H1 (cell line): ENCODE measurements at regions not wholly inside any gene's neighbourhood (a gene's known extent, or its start where the extent isn't known, plus 50 kb on each side); places are given as distances from the start of the nearest gene placed in this dataset.

Experiments
- CHD7 ChIP-seq: fragments of 300-600 bp; sonication (generic); IDR thresholded peaks from 2 replicates; pipeline ENCODE4 v1.7.1; 2012; ENCODE audit warnings: low read length, moderate library complexity, mild to moderate bottlenecking, inconsistent platforms; ENCODE audit not compliant: insufficient replicate concordance
- CREB1 ChIP-seq: IDR thresholded peaks from 2 replicates; pipeline ENCODE4 v1.6.1; 2012; ENCODE audit warnings: inconsistent platforms
- FOSL1 ChIP-seq: IDR thresholded peaks from 2 replicates; pipeline ENCODE4 v1.6.1; 2011; ENCODE audit warnings: mild to moderate bottlenecking, low read depth, low read length, moderate library complexity; ENCODE audit not compliant: insufficient read depth
- KDM5A ChIP-seq: fragments of 200-600 bp; IDR thresholded peaks from 2 replicates; pipeline ENCODE4 v1.7.1; 2012; ENCODE audit warnings: mild to moderate bottlenecking, low read length, inconsistent platforms, mixed read lengths
- RXRA ChIP-seq: IDR thresholded peaks from 2 replicates; pipeline ENCODE4 v1.6.1; 2011; ENCODE audit warnings: low read depth, mild to moderate bottlenecking, low read length, moderate library complexity; ENCODE audit not compliant: insufficient read depth
- SIN3A ChIP-seq, 2 experiments: IDR thresholded peaks in 1 of 2; conservative IDR thresholded peaks in 1 of 2; 2 replicates each; pipeline ENCODE4 v1.6.1; 2011 to 2012; ENCODE audit warnings: low read length in 2 of 2, improper control_type of control experiment in 1 of 2, low read depth in 1 of 2, mild to moderate bottlenecking in 1 of 2
- TAF1 ChIP-seq: IDR thresholded peaks from 2 replicates; pipeline ENCODE4 v1.6.1; 2011; ENCODE audit warnings: mild to moderate bottlenecking, low read depth, low read length

- no peak for TF ChIP-seq CHD7
- TF ChIP-seq RXRA, result no peak
- no peak for TF ChIP-seq CREB1
- no peak for TF ChIP-seq FOSL1
- TF ChIP-seq TAF1, result no peak
- TF ChIP-seq KDM5A, result no peak
- no peak for TF ChIP-seq SIN3A (conservative IDR thresholded peaks at IDR 0.05 in 1 of 2, IDR thresholded peaks at IDR 0.05 in 1 of 2; ENCODE audit: low read depth in 1 of 2, low read length in 2 of 2)
Measured at GRCh38 chr2:76385943-76386342, 675.2 kb upstream of the GCFC2 start (continued).
